22Rv1 (cell line): ENCODE measurements at regions not wholly inside any gene's neighbourhood (a gene's known extent, or its start where the extent isn't known, plus 50 kb on each side); places are given as distances from the start of the nearest gene placed in this dataset.

Experiments
- ZFX ChIP-seq: fragments of 450-650 bp; IDR thresholded peaks from 2 replicates; pipeline ENCODE4 v1.6.1; 2017; ENCODE audit warnings: antibody characterized with exemption, borderline replicate concordance
- TF ChIP-seq, protein P1 (sequence below): fragments of 450-650 bp; IDR thresholded peaks from 2 replicates; pipeline ENCODE4 v1.5.1; 2017; ENCODE audit warnings: mild to moderate bottlenecking

DNA sequence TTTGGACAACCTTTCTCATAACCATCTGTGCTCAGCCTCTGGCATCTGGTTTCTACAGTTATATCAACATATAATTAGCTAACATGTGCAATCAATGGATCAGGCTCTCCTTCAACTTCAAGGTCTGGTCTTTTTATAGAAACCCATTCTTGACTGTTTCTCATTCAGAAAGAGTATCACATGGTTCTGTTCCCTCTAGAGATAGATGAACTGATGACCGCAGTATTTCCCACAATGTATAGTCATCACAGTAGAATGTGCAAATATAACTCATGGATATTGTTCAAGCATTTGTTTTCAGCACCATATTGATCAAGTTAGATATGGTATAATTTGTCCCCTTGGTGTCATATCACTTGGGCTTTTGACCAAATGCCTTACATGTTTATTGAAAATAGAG lies 656.2 kb downstream of the FRK start:
- TF ChIP-seq, protein P1, sequence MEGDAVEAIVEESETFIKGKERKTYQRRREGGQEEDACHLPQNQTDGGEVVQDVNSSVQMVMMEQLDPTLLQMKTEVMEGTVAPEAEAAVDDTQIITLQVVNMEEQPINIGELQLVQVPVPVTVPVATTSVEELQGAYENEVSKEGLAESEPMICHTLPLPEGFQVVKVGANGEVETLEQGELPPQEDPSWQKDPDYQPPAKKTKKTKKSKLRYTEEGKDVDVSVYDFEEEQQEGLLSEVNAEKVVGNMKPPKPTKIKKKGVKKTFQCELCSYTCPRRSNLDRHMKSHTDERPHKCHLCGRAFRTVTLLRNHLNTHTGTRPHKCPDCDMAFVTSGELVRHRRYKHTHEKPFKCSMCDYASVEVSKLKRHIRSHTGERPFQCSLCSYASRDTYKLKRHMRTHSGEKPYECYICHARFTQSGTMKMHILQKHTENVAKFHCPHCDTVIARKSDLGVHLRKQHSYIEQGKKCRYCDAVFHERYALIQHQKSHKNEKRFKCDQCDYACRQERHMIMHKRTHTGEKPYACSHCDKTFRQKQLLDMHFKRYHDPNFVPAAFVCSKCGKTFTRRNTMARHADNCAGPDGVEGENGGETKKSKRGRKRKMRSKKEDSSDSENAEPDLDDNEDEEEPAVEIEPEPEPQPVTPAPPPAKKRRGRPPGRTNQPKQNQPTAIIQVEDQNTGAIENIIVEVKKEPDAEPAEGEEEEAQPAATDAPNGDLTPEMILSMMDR = no peak
- no peak for TF ChIP-seq ZFX
